ENCODE measurements at regions not wholly inside any gene's neighbourhood (a gene's known extent, or its start where the extent isn't known, plus 50 kb on each side); places are given as distances from the start of the nearest gene placed in this dataset.

DNA sequence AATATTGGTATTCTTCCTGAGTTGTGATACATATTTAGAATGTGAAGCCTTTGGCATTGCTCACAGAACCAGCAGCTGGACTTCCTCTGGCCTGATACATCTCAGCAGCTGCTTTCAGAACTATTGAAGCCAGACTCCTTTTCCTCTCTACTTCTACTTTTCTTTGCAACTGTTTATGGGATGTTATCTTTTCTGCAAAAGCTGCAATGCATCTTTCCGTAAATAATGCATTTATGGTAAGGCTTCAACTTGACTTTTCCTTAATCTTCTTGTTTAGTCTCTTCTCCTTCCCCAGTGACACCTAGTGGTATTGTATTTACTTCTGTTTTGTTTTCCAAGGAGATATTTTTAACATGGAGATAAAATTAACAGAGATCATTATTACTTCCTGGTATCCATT is 1548.7 kb downstream of the PCDH7 start:
- DNase-seq (ENCODE audit: extremely low read depth, low read depth) = no peak
- TF ChIP-seq CTCF (IDR thresholded peaks at IDR 0.05; ENCODE audit: low read depth, low read length) = 0 out of 2 replicates have a peak, but pooled peaks have one; percentile 2

DNA sequence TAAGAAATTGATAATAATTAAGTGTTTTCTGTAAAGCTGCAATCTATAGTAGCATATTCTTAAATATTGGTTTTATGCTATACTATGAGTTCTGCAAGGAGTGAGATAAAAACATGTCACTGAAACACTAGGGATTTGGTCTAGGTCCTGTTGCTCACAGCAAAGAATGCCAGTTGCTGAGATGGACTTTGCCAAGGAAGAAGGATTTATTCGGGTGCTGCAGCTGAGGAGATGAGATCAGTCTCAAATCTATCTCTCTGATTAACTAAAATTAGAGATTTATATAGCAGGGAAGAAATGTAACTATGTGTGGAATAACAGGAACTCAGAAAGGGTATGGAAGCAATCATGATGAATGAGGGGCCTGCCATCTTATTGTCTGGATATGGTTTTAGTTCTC is 1569.9 kb downstream of the PCDH7 start:
- DNase-seq (ENCODE audit: extremely low read depth, low read depth) = no peak
- TF ChIP-seq CTCF (IDR thresholded peaks at IDR 0.05; ENCODE audit: low read depth, low read length) = no peak

GRCh38 chr4:32318926-32319325 is 1598.8 kb downstream of the PCDH7 start:
- TF ChIP-seq CTCF (IDR thresholded peaks at IDR 0.05; ENCODE audit: low read depth, low read length) = no peak

DNA sequence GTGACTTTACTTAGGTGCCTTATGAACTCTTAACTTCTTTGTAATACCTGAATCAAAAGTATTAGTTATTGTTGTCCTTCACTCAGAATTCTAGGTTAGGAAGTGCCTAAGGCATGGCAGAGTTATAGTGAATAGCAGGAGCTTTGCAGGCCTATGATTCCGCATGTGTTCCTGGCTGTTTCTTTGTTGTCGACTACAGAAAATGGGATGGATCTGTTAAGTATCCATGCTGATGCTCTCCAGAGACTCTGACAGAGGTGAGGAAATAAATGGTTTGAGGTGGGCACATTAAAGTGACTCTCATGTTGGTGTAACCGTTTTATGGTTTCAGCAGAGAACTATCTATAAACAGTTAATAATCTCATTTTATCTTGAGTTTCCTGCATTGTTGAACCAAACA is 1601.3 kb downstream of the PCDH7 start:
- no peak for DNase-seq (ENCODE audit: extremely low read depth, low read depth)
- no peak for TF ChIP-seq CTCF (IDR thresholded peaks at IDR 0.05; ENCODE audit: low read depth, low read length)

More at GRCh38 chr4:32318926-32319325, 1598.8 kb downstream of the PCDH7 start:
- DNase-seq (ENCODE audit: extremely low read depth, low read depth) = no peak

- TF ChIP-seq CTCF (IDR thresholded peaks at IDR 0.05; ENCODE audit: low read depth, low read length) = no peak
These were observed 1614.6 kb downstream of the PCDH7 start for GRCh38 chr4:32334759-32335158.

GRCh38 chr4:32337403-32337802 is 1617.2 kb downstream of the PCDH7 start:
- no peak for DNase-seq (ENCODE audit: extremely low read depth, low read depth)
- TF ChIP-seq CTCF (IDR thresholded peaks at IDR 0.05; ENCODE audit: low read depth, low read length) = no peak

More at GRCh38 chr4:32334759-32335158, 1614.6 kb downstream of the PCDH7 start:
- DNase-seq (ENCODE audit: extremely low read depth, low read depth) = no peak

DNA sequence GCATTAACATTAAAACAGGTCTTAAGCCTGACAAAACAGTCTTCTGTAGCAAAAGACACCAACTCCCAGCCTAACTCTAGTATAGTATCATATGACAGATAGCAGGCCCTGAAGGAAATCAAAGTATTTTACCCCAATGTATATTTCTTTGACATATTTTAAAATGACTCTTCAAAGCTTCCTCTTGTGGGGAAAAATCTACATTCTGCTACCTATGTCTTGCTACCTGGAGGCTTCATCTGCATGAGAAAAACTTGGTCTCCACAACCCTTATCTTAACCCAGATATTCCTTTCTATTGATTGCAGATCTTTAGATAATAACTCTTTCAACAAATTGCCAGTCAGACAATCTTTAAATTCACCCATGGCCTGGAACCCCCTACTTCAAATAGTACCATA is 1620.4 kb downstream of the PCDH7 start:
- no peak for TF ChIP-seq CTCF (IDR thresholded peaks at IDR 0.05; ENCODE audit: low read depth, low read length)
- no peak for DNase-seq (ENCODE audit: extremely low read depth, low read depth)
